Heart right ventricle (tissue), 16 donors: ENCODE measurements at regions not wholly inside any gene's neighbourhood (a gene's known extent, or its start where the extent isn't known, plus 50 kb on each side); places are given as distances from the start of the nearest gene placed in this dataset.

Experiments used
- ATAC-seq, 8 donors: fragments of 200-7000 bp; cut with Tn5 transposase; one replicate each; pipeline ENCODE4 v1.9.1; 2020; ENCODE audit warnings: mild to moderate bottlenecking in 8 of 8, moderate library complexity in 8 of 8, moderate number of reproducible peaks in 1 of 8
- DNase-seq, 2 donors: peaks; one replicate each; pipeline ENCODE4 v3.0.0-alpha.2; 2020
- H3K27ac ChIP-seq, 10 donors: fragments of 200-600 bp; sonication (generic) in 2 of 10; one replicate each; pipeline versions ENCODE4 v1.5.0 to v1.8.0; 2020 to 2022; ENCODE audit warnings: mild to moderate bottlenecking in 3 of 10
- H3K27me3 ChIP-seq, 7 donors: fragments of 200-600 bp; one replicate each; pipeline ENCODE4 v1.8.0; 2021 to 2022; ENCODE audit warnings: mild to moderate bottlenecking in 2 of 7
- H3K36me3 ChIP-seq, 9 donors: fragments of 200-600 bp; sonication (generic) in 1 of 9; one replicate each; pipeline versions ENCODE4 v1.5.0 to v1.8.0; 2020 to 2022; ENCODE audit warnings: mild to moderate bottlenecking in 2 of 9
- H3K4me1 ChIP-seq, 9 donors: fragments of 200-600 bp; sonication (generic) in 1 of 9; one replicate each; pipeline versions ENCODE4 v1.5.0 to v1.8.0; 2020 to 2022; ENCODE audit warnings: mild to moderate bottlenecking in 4 of 9
- H3K4me3 ChIP-seq, 10 donors: fragments of 200-600 bp; sonication (generic) in 2 of 10; one replicate each; pipeline versions ENCODE4 v1.5.0 to v1.8.0; 2020 to 2022; ENCODE audit warnings: mild to moderate bottlenecking in 7 of 10, moderate library complexity in 2 of 10
- H3K9me3 ChIP-seq, 11 donors: fragments of 200-600 bp in 10 of 11; sonication (generic) in 2 of 11; one replicate each; pipeline versions ENCODE4 v1.5.0 to v1.8.0; 2013 to 2022; ENCODE audit warnings: mild to moderate bottlenecking in 2 of 11, control low read depth in 1 of 11, moderate library complexity in 1 of 11
- WGBS, 2 donors: extraction: QIAGEN DNeasy Blood & Tissue Kit; methylation state at CpG; one replicate each; pipeline ENCODE4 v1.1.7; 2013; ENCODE audit warnings: inconsistent platforms in 1 of 2; 5-methylcytosine and 5-hydroxymethylcytosine counted together
- intact Hi-C, 10 donors: fragments of 100-400 bp; cut with DNase I; formaldehyde crosslinking; loops; one replicate each; pipeline versions ENCODE4 v1.11.1 to v1.14.2; 2022
- TF ChIP-seq, protein P1 (sequence below), 9 donors: fragments of 200-600 bp; sonication (generic) in 2 of 9; IDR thresholded peaks; one replicate each; pipeline versions ENCODE4 v1.5.0 to v1.8.0; 2021 to 2022; ENCODE audit warnings: antibody characterized with exemption in 9 of 9, mild to moderate bottlenecking in 5 of 9, moderate library complexity in 1 of 9
- donor health status: Arrhythmogenic right ventricular cardiomyopathy.
- donor health status: ischemic (EF 13 %, LVEDD 7.1; RV severe dilation, severe dysfunction).
- donor health status: healthy with polysubstance abuse.
- donor health status: DM: no; HTN: yes; CAD: no.
- donor health status: DM: no; HTN: no; CAD: no.
- donor health status: ischemic (EF 25% LVEDD 6.9; RV normal size, moderate dysfunction).
- donor health status: ischemic (EF 25% LVEDD 5.7; RV mildly dilated, moderate dysfunction).
- donor health status: healthy.
- donor health status: DM: yes; HTN: yes; CAD: no.
- donor health status: Ischemic cardiomyopathy.
- donor health status: ischemic (EF 35%, LVEDD 5.7; RV mildly dilated, moderate dysfunction).
- donor health status: nonischemic (EF 11% LVEDD 7.7; RV severe dilation, severe dysfunction).
- donor health status: DM: yes; HTN: yes; CAD: no.
- donor health status: PGD.
- donor health status: ischemic (EF 29% LVEDD 5.4; RV normal size, mild dysfunction).
- donor health status: nonischemic (EF 23%, LVEDD 6.1; RV moderate dilation, normal function).

DNA sequence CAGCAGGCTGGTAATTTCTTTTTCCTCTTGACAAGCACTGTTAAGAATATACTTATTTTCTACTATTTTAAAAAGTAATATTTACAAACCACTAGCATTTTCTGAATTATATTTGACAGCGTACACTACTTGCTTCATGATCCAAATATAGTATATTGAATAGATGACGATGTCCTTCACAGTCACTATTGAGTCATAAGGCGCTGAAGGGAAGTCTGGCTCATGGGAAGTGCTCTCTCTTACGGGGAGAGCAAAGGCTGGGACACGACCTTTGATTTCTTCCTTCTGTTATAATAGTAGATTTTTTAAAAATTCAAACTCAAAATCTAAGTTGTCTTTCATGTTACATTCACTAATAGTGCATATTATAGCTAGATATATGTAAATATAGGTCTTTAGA is 357.1 kb downstream of the SOCS6 start:
- Histone ChIP-seq H3K27me3 (no peaks in the 10 kb centered on the region), H3K4me1 (no peaks in the 10 kb centered on the region), H3K27ac (no peak overlapping the region), H3K4me3 (no peak overlapping the region), H3K36me3 (no peaks in the 10 kb centered on the region), H3K9me3 (peaks cover 0 to 7% (median 0%) of the 10 kb centered on the region in 11 donors)
- DNase-seq, result no peak
- intact Hi-C loops, result no loop called here
- no peak for ATAC-seq
- TF ChIP-seq, protein P1, sequence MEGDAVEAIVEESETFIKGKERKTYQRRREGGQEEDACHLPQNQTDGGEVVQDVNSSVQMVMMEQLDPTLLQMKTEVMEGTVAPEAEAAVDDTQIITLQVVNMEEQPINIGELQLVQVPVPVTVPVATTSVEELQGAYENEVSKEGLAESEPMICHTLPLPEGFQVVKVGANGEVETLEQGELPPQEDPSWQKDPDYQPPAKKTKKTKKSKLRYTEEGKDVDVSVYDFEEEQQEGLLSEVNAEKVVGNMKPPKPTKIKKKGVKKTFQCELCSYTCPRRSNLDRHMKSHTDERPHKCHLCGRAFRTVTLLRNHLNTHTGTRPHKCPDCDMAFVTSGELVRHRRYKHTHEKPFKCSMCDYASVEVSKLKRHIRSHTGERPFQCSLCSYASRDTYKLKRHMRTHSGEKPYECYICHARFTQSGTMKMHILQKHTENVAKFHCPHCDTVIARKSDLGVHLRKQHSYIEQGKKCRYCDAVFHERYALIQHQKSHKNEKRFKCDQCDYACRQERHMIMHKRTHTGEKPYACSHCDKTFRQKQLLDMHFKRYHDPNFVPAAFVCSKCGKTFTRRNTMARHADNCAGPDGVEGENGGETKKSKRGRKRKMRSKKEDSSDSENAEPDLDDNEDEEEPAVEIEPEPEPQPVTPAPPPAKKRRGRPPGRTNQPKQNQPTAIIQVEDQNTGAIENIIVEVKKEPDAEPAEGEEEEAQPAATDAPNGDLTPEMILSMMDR (IDR thresholded peaks at IDR 0.05), result no peak
- 52 to 53% methylated on average over 5 of the region's 5 CpGs for WGBS, 2 donors

DNA sequence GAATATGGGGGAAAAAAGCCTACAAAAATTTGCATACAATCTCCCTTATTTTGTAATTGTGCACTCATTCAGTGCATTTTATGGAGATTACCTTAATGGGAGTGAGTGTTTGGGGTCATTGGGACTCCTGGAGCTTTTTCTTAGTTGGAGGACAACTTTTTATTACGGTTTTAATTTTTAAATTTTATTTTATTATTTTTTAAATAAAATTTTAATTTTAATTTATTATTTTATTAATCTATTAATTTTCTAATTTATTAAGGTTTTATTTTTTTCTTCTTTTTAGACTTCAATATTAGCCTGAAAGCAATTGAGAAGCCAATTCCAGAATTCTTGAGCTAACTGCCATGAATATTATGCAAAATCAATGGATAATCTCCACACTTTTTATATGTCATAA is 355.0 kb downstream of the SOCS6 start:
- TF ChIP-seq, protein P1 (IDR thresholded peaks at IDR 0.05), result no peak
- H3K9me3 ChIP-seq, result peaks cover 0 to 15% (median 5%) of the 10 kb centered on the region in 11 donors
- DNase-seq (no peak), ATAC-seq (no peak)
- H3K27ac ChIP-seq, result no peak overlapping the region
- H3K4me1 ChIP-seq, result no peaks in the 10 kb centered on the region
- no peaks in the 10 kb centered on the region for H3K36me3 ChIP-seq
- intact Hi-C loops, result no loop called here
- H3K4me3 ChIP-seq, result no peak overlapping the region
- 44 to 90% methylated on average over 1 of the region's 1 CpG for WGBS, 2 donors
- no peaks in the 10 kb centered on the region for H3K27me3 ChIP-seq

DNA sequence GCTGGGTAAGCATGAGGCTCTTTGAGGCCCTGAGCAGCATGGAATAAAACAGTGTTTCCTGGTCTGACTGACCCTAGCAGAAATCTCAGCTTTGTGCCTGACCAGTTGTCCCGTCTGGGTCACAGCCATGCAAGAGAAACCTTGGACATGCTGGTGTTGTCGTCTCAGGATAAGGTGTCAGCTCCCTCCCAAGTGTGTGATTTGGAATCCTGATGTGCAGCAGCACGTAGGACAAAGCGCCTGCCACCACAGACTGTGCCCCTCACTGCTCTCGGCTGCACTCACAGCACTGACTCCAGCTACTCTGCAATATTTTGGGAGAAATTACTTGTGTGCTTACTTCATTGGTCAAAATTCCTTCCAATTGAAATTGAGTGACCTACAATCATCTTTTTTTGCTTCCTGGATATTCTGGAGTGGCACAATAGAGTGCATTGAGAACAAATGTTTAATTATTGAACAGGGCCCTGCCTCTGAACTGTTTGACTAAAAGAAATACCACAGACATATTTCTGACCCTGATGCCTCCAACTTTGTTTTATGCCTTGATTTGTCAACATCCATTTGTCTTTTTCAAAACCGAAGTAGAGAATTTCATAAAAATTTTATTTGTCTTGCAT is 352.4 kb downstream of the SOCS6 start:
- Histone ChIP-seq H3K36me3 (no peaks in the 10 kb centered on the region), H3K27ac (no peak overlapping the region), H3K4me1 (no peaks in the 10 kb centered on the region), H3K27me3 (no peaks in the 10 kb centered on the region), H3K9me3 (peaks cover 0 to 16% (median 5%) of the 10 kb centered on the region in 11 donors), H3K4me3 (no peak overlapping the region)
- 54 to 62% methylated on average over 6 of the region's 6 CpGs for WGBS, 2 donors
- intact Hi-C loops, result no loop called here
- no peak for DNase-seq
- TF ChIP-seq, protein P1 (IDR thresholded peaks at IDR 0.05), result no peak
- no peak for ATAC-seq

DNA sequence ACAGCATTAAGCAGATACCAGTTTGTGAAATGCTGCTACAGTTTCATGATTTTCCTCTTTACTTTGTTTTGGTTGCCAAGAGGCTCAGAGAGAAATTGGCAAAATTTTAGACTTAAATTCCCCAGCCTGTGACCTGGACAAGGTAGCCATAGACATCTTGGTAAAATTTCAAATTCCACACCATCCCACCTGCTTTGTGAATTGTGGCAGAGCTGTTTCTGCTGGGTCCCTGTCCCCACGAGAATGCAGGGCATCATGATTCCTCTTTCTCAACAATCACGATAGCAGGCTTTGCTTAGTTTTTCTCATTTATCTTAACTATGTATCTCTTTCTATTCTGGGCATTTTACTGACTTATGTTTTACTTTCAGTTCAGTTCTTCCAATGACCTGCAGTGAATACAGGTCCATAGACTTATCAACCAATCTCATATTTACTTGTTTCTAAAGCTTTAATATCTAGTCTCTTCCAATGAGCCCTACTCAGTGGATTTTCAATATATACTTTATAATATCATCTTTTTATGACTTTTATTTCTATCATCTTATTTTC is 351.6 kb downstream of the SOCS6 start:
- no peak overlapping the region for H3K27ac ChIP-seq
- DNase-seq (no peak), ATAC-seq (no peak)
- H3K4me3 ChIP-seq, result no peak overlapping the region
- no peaks in the 10 kb centered on the region for H3K36me3 ChIP-seq
- peaks cover 0 to 16% (median 5%) of the 10 kb centered on the region in 11 donors for H3K9me3 ChIP-seq
- 70 to 72% methylated on average over 2 of the region's 2 CpGs for WGBS, 2 donors
- TF ChIP-seq, protein P1 (IDR thresholded peaks at IDR 0.05), result no peak
- H3K4me1 ChIP-seq, result no peaks in the 10 kb centered on the region
- intact Hi-C loops, result no loop called here
- no peaks in the 10 kb centered on the region for H3K27me3 ChIP-seq
